H1 (cell line): ENCODE measurements at regions not wholly inside any gene's neighbourhood (a gene's known extent, or its start where the extent isn't known, plus 50 kb on each side); places are given as distances from the start of the nearest gene placed in this dataset.
A peak's percentile ranks its signal among the peaks of the same experiment; 100 is the strongest.

ENCODE experiments used
- CTCF ChIA-PET: fragments of 300-600 bp; sonication (Branson Sonifier 250); formaldehyde crosslinking; loops from one replicate; lab custom pipeline; 2021; ENCODE audit not compliant: partially characterized antibody; lab: Charles Lee
- POLR2A ChIA-PET: fragments of 300-600 bp; sonication (Branson Sonifier 250); formaldehyde crosslinking; loops from one replicate; lab custom pipeline; 2021; ENCODE audit warnings: inconsistent platforms; ENCODE audit not compliant: partially characterized antibody; lab: Charles Lee
- DNase-seq, 2 experiments: peaks; one replicate each; pipeline versions ENCODE4 v3.0.0 to v3.0.0-alpha.2; 2010 to 2022; ENCODE audit warnings: low spot score in 2 of 2, low read depth in 1 of 2, mixed read lengths in 1 of 2
- FAIRE-seq: peaks from 2 replicates; lab custom pipeline; 2011; peaks lifted over from hg19 to GRCh38; lab: Jason Lieb, UNC
- H2AFZ ChIP-seq: 2 replicates; pipeline ENCODE4 v1.8.1; 2012; ENCODE audit warnings: low read length, inconsistent platforms
- H2AK5ac ChIP-seq: 2 replicates; pipeline ENCODE4 v1.6.1; 2013; ENCODE audit warnings: low read depth, low read length
- H2BK120ac ChIP-seq: replicated peaks from 2 replicates; pipeline ENCODE3; 2013; ENCODE audit warnings: low read depth, low read length, inconsistent platforms
- H2BK12ac ChIP-seq: 2 replicates; pipeline ENCODE4 v1.6.1; 2013; ENCODE audit warnings: low read depth, low read length
- H2BK15ac ChIP-seq: 2 replicates; pipeline ENCODE4 v1.6.1; 2013; ENCODE audit warnings: low read length
- H2BK20ac ChIP-seq: 2 replicates; pipeline ENCODE4 v1.6.1; 2013; ENCODE audit warnings: low read length
- H2BK5ac ChIP-seq: 2 replicates; pipeline ENCODE4 v1.6.1; 2013; ENCODE audit warnings: low read depth, low read length
- H3K14ac ChIP-seq: 2 replicates; pipeline ENCODE4 v1.6.1; 2013; ENCODE audit warnings: inconsistent platforms; ENCODE audit not compliant: insufficient read length
- H3K18ac ChIP-seq: 2 replicates; pipeline ENCODE4 v1.6.1; 2013; ENCODE audit warnings: low read length; ENCODE audit errors: extremely low read depth
- H3K23ac ChIP-seq: 2 replicates; pipeline ENCODE4 v1.6.1; 2013; ENCODE audit warnings: inconsistent platforms; ENCODE audit not compliant: insufficient read length
- H3K23me2 ChIP-seq: 2 replicates; pipeline ENCODE4 v1.6.1; 2013; ENCODE audit warnings: low read depth, low read length
- H3K27ac ChIP-seq: 2 replicates; pipeline ENCODE4 v1.6.1; 2011; ENCODE audit warnings: low read depth, low read length, inconsistent platforms
- H3K27me3 ChIP-seq, 4 experiments: replicated peaks in 1 of 4; 1 replicate in 1 of 4; 2 replicates in 3 of 4; pipeline versions ENCODE4 v1.6.1 to v1.8.1; 2011 to 2013; ENCODE audit warnings: low read length in 3 of 4, mild to moderate bottlenecking in 3 of 4, inconsistent platforms in 2 of 4, mixed read lengths in 2 of 4, moderate library complexity in 1 of 4; ENCODE audit not compliant: control insufficient read depth in 3 of 4, insufficient read depth in 3 of 4; ENCODE audit errors: extremely low read depth in 1 of 4
- H3K36me3 ChIP-seq, 4 experiments: 2 replicates each; pipeline versions ENCODE4 v1.6.1 to v1.8.1; 2011 to 2013; ENCODE audit warnings: mild to moderate bottlenecking in 4 of 4, low read length in 3 of 4, moderate library complexity in 2 of 4, control low read depth in 1 of 4, inconsistent platforms in 1 of 4; ENCODE audit not compliant: insufficient read depth in 4 of 4, control insufficient read depth in 2 of 4
- H3K4ac ChIP-seq: replicated peaks from 2 replicates; pipeline ENCODE3; 2013; ENCODE audit warnings: low read length, low read depth, mixed read lengths, inconsistent platforms; ENCODE audit not compliant: insufficient read length
- H3K4me1 ChIP-seq, 4 experiments: replicated peaks in 1 of 4; 1 replicate in 1 of 4; 2 replicates in 3 of 4; pipeline versions ENCODE4 v1.6.1 to v1.8.1; 2011 to 2013; ENCODE audit warnings: low read length in 3 of 4, inconsistent platforms in 2 of 4, mixed read lengths in 1 of 4; ENCODE audit not compliant: insufficient read depth in 4 of 4, control insufficient read depth in 3 of 4
- H3K4me2 ChIP-seq, 2 experiments: 2 replicates each; pipeline versions ENCODE4 v1.6.1 to v1.8.1; 2011 to 2013; ENCODE audit warnings: low read depth in 2 of 2, low read length in 2 of 2, control low read depth in 1 of 2, inconsistent platforms in 1 of 2, mild to moderate bottlenecking in 1 of 2; ENCODE audit not compliant: insufficient read depth in 1 of 2
- H3K4me3 ChIP-seq, 4 experiments: fragments of 200-600, 300-600 bp in 1 of 4; sonication (generic), shearing (Covaris generic), sonication (Bioruptor Twin) in 1 of 4; 2 replicates each; pipeline versions ENCODE4 v1.5.1 to v1.8.1; 2011 to 2016; ENCODE audit warnings: low read length in 4 of 4, low read depth in 3 of 4, control low read depth in 2 of 4, inconsistent platforms in 2 of 4, mild to moderate bottlenecking in 2 of 4, mixed read lengths in 1 of 4, moderate library complexity in 1 of 4; ENCODE audit not compliant: insufficient read depth in 2 of 4; ENCODE audit errors: extremely low read depth in 1 of 4
- H3K56ac ChIP-seq: replicated peaks from 2 replicates; pipeline ENCODE3; 2013; ENCODE audit warnings: low read depth, mild to moderate bottlenecking, mixed read lengths, low read length, inconsistent platforms; ENCODE audit not compliant: insufficient read length
- H3K79me1 ChIP-seq: 2 replicates; pipeline ENCODE4 v1.6.1; 2013; ENCODE audit warnings: low read depth, low read length, control low read depth
- H3K79me2 ChIP-seq, 2 experiments: 2 replicates each; pipeline versions ENCODE4 v1.6.1 to v1.8.1; 2012 to 2013; ENCODE audit warnings: low read length in 2 of 2, mild to moderate bottlenecking in 2 of 2, inconsistent platforms in 1 of 2; ENCODE audit not compliant: insufficient read depth in 2 of 2, control insufficient read depth in 1 of 2
- H3K9ac ChIP-seq, 4 experiments: replicated peaks in 1 of 4; 1 replicate in 1 of 4; 2 replicates in 3 of 4; pipeline versions ENCODE4 v1.6.1 to v1.8.1; 2011 to 2013; ENCODE audit warnings: low read depth in 3 of 4, low read length in 3 of 4, control low read depth in 2 of 4, mild to moderate bottlenecking in 2 of 4, moderate library complexity in 2 of 4, inconsistent platforms in 1 of 4; ENCODE audit errors: extremely low read depth in 1 of 4
- H3K9me3 ChIP-seq, 2 experiments: 2 replicates each; pipeline versions ENCODE4 v1.6.1 to v1.8.1; 2012 to 2013; ENCODE audit warnings: mild to moderate bottlenecking in 2 of 2, moderate library complexity in 2 of 2, control low read depth in 1 of 2, inconsistent platforms in 1 of 2, low read depth in 1 of 2, low read length in 1 of 2, mixed read lengths in 1 of 2; ENCODE audit not compliant: insufficient read depth in 2 of 2
- H4K20me1 ChIP-seq, 2 experiments: replicated peaks in 1 of 2; 2 replicates each; pipeline versions ENCODE3 to v1.8.1; 2011 to 2013; ENCODE audit warnings: inconsistent platforms in 2 of 2, low read length in 2 of 2, mild to moderate bottlenecking in 1 of 2; ENCODE audit not compliant: insufficient read depth in 2 of 2, control insufficient read depth in 1 of 2
- H4K5ac ChIP-seq: 2 replicates; pipeline ENCODE4 v1.6.1; 2013; ENCODE audit warnings: low read length, low read depth, mixed read lengths, inconsistent platforms; ENCODE audit not compliant: insufficient read length
- H4K8ac ChIP-seq: 2 replicates; pipeline ENCODE4 v1.8.0; 2013; ENCODE audit warnings: mild to moderate bottlenecking, moderate library complexity, low read length, inconsistent platforms; ENCODE audit not compliant: insufficient read depth; ENCODE audit errors: extremely low read depth
- H4K91ac ChIP-seq: replicated peaks from 2 replicates; pipeline ENCODE3; 2013; ENCODE audit warnings: low read length, mixed read lengths, inconsistent platforms; ENCODE audit not compliant: insufficient read length
- BRCA1 ChIP-seq: IDR thresholded peaks from 2 replicates; pipeline ENCODE4 v1.6.1; 2012; ENCODE audit warnings: low read depth, low read length, improper control_type of control experiment
- CHD1 ChIP-seq: IDR thresholded peaks from 2 replicates; pipeline ENCODE4 v1.6.1; 2012; ENCODE audit warnings: low read depth, low read length, improper control_type of control experiment
- EZH2 ChIP-seq: fragments of 200-600 bp; sonication (generic); IDR thresholded peaks from 2 replicates; pipeline ENCODE4 v1.7.1; 2012; ENCODE audit warnings: low read depth, mild to moderate bottlenecking, moderate library complexity, low read length, inconsistent platforms; ENCODE audit not compliant: severe bottlenecking
- GABPA ChIP-seq: IDR thresholded peaks from 2 replicates; pipeline ENCODE4 v1.6.1; 2011; ENCODE audit warnings: mild to moderate bottlenecking, low read length, moderate library complexity, borderline replicate concordance; ENCODE audit not compliant: insufficient read depth
- JUN ChIP-seq: IDR thresholded peaks from 2 replicates; pipeline ENCODE4 v1.6.1; 2011; ENCODE audit warnings: low read depth, mild to moderate bottlenecking, improper control_type of control experiment, low read length
- NRF1 ChIP-seq: IDR thresholded peaks from 2 replicates; pipeline ENCODE4 v1.6.1; 2011; ENCODE audit warnings: mild to moderate bottlenecking, low read depth, low read length, improper control_type of control experiment
- SAP30 ChIP-seq: fragments of 300-600 bp; sonication (generic); IDR thresholded peaks from 2 replicates; pipeline ENCODE4 v1.7.1; 2012; ENCODE audit warnings: low read length, moderate library complexity, mild to moderate bottlenecking, inconsistent platforms; ENCODE audit not compliant: insufficient read depth, insufficient replicate concordance
- SP1 ChIP-seq: IDR thresholded peaks from 2 replicates; pipeline ENCODE4 v1.6.1; 2011; ENCODE audit warnings: low read depth, low read length
- WGBS, 2 experiments: shearing (Covaris generic) in 1 of 2; methylation state at CpG; one replicate each; pipeline versions ENCODE4 v1.1.6 to v1.1.7; 2013 to 2015; ENCODE audit warnings: low lambda C conversion rate in 2 of 2, mixed read lengths in 2 of 2, inconsistent platforms in 1 of 2, low coverage in 1 of 2, missing lambda C conversion rate in 1 of 2; ENCODE audit not compliant: insufficient replicate concordance in 2 of 2, insufficient coverage in 1 of 2, insufficient read length in 1 of 2; ENCODE audit errors: extremely low coverage in 1 of 2, missing lambda C conversion rate in 1 of 2; 5-methylcytosine and 5-hydroxymethylcytosine counted together

- Histone ChIP-seq H3K9ac (no peak overlapping the region), H2BK120ac (no peak overlapping the region), H3K4ac (no peak overlapping the region), H4K20me1 (no peaks in the 10 kb centered on the region), H2BK15ac (no peak overlapping the region), H2BK20ac (no peak overlapping the region), H3K4me1 (no peaks in the 10 kb centered on the region; a peak in 1 of 7 replicates), H3K18ac (no peak overlapping the region), H3K9me3 (no peaks in the 10 kb centered on the region), H3K4me2 (no peak overlapping the region), H3K14ac (no peak overlapping the region), H3K56ac (no peak overlapping the region), H3K27ac (no peak overlapping the region), H4K5ac (no peak overlapping the region), H2AFZ (peak overlapping the region; percentile 21; the same call in 1 of the 2 replicates), H3K36me3 (no peaks in the 10 kb centered on the region), H3K23ac (no peak overlapping the region), H2BK12ac (no peak overlapping the region), H2BK5ac (no peak overlapping the region), H3K23me2 (no peaks in the 10 kb centered on the region), H3K4me3 (no peak overlapping the region), H3K79me2 (no peaks in the 10 kb centered on the region), H3K27me3 (no peaks in the 10 kb centered on the region), H3K79me1 (no peaks in the 10 kb centered on the region), H4K8ac (no peak overlapping the region), H4K91ac (no peak overlapping the region), H2AK5ac (no peak overlapping the region)
- FAIRE-seq (no peak), DNase-seq (no peak)
- POLR2A ChIA-PET = no interaction called here
- TF ChIP-seq NRF1 (no peak), SAP30 (no peak), CHD1 (no peak), JUN (no peak), EZH2 (no peak), SP1 (no peak), BRCA1 (no peak), GABPA (no peak)
- 97% methylated on average over 2 of the region's 2 CpGs; no CpG with 5 or more reads in 1 of the 2 experiments for WGBS, 2 experiments
- CTCF ChIA-PET = interaction anchor here (0.6 to 0.8 kb wide), 2 partner anchors 25 to 145 kb away, joined by 3 read pairs; no protein-coding TSS in a partner anchor
These were observed 1323.9 kb upstream of the SPRY2 start for GRCh38 chr13:81664872-81665271.
